ENCODE measurements at regions not wholly inside any gene's neighbourhood (a gene's known extent, or its start where the extent isn't known, plus 50 kb on each side); places are given as distances from the start of the nearest gene placed in this dataset.

GRCh38 chr4:173468314-173468713 is 61.7 kb downstream of the HAND2 start:
- TF ChIP-seq CTCF (IDR thresholded peaks at IDR 0.05) (no peak), GABPA (IDR thresholded peaks at IDR 0.05; ENCODE audit: low read depth) (no peak), PBX3 (IDR thresholded peaks at IDR 0.05) (no peak), YY1 (IDR thresholded peaks at IDR 0.05; ENCODE audit: low read depth) (no peak), RXRA (IDR thresholded peaks at IDR 0.05; ENCODE audit: borderline replicate concordance, low read depth) (no peak), RFX5 (IDR thresholded peaks at IDR 0.05; ENCODE audit: low read length) (no peak), TEAD4 (IDR thresholded peaks at IDR 0.05; ENCODE audit: borderline replicate concordance, insufficient read depth) (no peak), POLR2AphosphoS5 (IDR thresholded peaks at IDR 0.05; ENCODE audit: low read depth, low read length) (no peak), MXI1 (IDR thresholded peaks at IDR 0.05; ENCODE audit: low read depth, low read length) (no peak), MAX (IDR thresholded peaks at IDR 0.05; ENCODE audit: low read depth) (no peak), NRF1 (IDR thresholded peaks at IDR 0.05; ENCODE audit: low read depth, low read length) (no peak), SIN3A (IDR thresholded peaks at IDR 0.05; ENCODE audit: borderline replicate concordance, low read depth, low read length) (no peak), JUND (IDR thresholded peaks at IDR 0.05) (no peak)
